Stimulated activated CD8-positive, alpha-beta memory T cell treated with anti-CD3 and anti-CD28 coated beads, Interleukin-7, amount 100 ng/mL, for 24 hours (primary cell): ENCODE measurements at regions not wholly inside any gene's neighbourhood (a gene's known extent, or its start where the extent isn't known, plus 50 kb on each side); places are given as distances from the start of the nearest gene placed in this dataset.
A peak's percentile ranks its signal among the peaks of the same experiment; 100 is the strongest.

ENCODE experiments used
- DNase-seq: peaks from one replicate; pipeline ENCODE4 v3.0.0-alpha.2; 2020; ENCODE audit warnings: low read depth

DNA sequence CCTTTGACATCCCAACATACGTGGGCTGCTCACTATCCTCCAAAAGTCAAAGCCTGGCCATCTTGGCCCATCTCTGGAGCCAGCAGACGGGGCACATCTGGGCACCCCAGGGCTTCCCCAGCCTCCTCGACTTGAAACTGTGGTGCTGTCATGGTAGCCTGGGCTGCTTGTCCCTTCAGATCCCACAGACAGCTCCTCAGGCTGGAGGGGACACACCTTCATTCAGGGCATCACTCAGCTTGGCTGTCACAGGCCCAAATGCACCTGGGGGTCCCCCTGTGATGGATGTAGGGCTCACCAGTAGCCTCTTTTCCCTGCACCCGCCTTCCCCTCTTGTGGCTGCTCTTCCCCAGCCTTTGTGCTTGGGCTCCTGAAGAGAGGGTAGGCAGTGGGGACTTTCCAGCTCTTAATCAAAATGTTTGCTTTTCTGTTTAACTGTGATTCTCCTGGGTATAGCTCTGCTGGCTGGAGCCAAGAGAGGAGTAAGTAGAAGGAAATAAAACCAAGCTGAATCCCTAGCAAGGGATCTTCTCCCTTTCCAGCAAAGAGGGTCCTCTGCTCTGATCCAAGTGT, 92.3 kb downstream of the GYPC start:
- DNase-seq, result no peak

DNA sequence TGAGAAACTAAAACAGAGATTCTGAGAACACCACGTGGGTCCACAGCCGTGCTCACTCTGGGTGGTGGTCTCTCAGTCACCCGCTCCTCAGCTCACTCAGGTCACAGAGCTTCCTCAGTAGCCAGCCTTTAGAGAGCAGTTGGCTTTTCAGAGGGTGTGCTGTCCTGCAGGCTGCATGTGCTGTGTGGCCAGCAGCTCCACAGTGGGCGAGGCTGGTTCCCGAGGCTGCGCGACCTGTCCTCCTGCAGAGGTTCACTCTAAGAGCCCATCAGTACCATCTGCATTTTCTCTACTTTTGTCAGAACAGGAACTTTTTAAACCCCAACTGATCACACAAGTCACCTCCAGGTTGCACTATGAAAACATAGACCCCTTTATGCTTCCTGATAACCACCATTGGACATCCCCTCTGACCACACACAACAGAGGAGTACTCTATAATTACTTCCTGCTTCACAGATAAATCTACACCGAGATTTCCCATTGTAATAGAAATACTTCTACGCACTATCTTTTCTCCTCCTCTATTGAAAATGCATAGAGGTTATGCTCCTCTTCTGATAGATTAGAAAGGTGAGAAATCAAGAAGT, 93.1 kb downstream of the GYPC start:
- no peak for DNase-seq

DNA sequence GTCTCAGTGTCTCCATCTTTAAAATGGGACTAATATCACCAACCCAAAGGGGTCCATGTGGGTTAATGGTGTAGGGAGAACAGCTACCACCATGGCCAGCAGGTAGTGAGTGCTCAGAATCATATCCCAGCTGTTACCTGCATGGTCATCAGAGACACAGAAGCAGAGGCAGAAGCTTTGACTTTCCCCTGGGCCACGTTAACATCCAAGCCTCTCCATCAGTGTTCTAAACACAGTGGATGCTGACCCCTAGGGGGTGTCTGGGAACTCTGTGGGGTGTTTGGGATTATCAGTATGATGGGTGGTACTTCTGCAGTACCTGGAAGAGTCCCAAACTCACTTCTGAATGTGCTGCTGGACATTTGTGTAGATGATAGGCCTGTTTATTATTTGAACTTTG, 93.6 kb downstream of the GYPC start:
- DNase-seq, result no peak

DNA sequence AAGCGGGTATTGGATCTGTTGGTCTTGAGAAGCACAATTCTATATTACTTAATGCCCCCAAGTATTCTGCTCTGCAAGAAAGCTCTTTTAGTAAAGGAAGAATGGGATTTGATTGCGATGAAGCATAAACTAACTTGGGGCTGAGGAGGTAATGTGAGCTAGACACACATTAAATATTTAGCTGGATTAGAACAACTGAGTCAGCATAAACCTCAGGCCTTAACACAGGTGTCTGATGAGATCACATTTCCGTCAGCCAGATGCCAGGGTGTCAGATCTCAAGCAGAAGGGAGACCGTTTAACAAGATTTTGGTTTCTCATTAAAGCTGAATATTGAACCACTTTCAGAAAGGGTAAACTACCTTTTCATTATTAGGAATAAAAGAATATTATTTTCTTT, 94.5 kb downstream of the GYPC start:
- no peak for DNase-seq

DNA sequence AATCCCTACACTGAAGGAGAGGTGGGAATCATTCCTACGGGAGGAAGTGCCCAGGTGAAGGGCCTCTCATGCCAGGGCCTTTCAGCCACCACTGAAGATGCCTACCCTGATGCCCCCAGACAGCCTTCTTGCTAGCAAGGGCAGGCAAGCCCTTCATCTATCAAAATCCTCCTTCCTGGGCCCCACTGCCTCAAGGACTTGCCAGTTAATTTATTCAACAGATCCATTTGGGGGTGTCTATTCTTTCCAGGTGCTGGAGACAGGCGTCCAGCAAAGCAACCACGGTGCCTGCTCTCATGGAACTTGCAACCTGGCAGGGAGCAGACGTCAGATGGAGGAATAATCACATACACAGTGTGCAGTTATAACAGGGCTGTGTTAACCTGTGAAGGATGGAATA, 95.5 kb downstream of the GYPC start:
- no peak for DNase-seq

DNA sequence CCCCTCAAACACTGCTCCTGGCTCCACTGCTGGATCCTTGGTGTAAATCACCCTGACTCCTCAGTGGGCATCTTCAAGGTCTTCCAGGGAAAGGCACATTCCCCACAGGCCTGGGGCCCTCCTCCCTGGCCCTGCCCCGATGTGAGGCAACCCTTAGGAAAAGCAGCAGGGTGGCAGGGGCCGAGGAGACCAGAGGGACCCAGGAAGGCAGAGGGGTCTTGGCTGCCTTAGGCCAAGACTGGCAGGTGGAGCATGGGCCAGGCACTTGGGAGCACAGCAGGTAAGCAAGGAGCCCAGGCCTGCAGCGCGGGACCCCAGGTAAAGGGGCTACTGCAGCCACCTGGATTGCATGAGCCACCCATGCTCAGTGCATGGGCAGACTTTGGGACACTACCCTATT, 96.9 kb downstream of the GYPC start:
- DNase-seq, result no peak

DNA sequence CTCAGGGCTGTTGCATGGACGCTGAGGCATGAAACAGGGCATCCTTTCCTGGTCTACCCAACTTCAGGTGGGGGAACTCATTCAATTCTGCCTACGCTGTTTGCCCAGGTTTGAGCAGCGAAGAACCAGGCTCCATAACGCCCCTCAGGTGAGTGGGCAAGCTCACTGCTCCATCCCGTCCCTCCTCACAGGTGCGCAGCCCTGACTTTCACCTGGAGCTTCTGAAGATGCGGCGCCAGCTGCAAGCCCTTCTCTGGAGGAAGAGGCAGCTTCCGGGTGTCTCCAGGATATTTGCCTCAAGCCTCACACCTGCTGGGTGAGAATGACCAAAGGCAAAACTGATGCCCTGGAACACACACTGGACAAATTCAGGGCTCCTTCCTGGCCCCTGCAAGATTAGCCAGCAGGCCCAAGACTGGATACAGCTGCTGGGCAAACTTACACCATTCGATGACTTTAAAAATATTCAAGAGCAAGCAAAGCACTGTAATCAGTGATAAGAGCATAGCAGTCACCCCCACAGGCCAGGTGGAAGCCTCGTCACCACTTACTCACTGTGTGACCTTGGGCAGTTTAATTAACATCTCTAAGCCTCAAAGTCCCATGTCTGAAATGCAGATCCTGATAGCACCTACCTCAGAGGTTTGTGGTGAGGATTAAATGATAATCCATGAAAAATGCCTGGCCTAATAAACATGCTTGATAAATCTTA, 97.7 kb downstream of the GYPC start:
- DNase-seq, result no peak

DNA sequence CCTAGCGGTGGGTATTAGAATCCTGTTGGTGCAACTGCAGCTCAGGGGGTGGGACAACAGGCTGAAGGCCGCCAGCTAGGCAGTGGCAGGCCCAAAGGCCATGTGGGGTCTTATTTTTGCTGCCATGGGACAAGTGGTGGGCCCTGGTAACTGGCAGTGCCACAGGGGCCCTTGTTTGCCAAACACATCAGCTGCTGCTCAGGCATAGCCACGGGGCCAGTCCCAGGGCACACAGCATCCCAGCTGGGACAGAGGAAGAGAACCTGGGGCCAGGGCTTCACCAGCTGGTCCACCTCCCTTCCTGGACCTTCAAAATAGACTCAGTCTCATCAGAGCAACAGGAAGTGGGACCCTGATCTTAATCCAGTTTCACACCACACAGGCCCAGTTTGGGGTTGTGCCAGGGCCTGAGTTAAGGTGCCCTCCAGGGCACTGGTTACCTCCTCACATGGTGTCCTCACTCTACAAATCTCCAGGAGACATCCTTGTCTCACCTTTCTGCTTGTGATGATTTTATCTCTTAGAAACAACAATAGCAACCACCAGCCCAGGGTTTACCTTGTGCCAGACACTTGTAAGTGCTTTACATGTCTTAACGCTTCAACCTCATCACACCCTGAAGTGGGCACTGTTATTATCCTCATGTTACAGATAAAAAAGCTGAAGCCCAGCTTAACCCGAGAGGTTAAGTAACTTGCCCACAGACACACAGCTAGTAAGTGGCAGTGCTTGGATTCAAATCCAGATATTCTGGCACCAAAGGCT, 98.5 kb downstream of the GYPC start:
- DNase-seq, result no peak

DNA sequence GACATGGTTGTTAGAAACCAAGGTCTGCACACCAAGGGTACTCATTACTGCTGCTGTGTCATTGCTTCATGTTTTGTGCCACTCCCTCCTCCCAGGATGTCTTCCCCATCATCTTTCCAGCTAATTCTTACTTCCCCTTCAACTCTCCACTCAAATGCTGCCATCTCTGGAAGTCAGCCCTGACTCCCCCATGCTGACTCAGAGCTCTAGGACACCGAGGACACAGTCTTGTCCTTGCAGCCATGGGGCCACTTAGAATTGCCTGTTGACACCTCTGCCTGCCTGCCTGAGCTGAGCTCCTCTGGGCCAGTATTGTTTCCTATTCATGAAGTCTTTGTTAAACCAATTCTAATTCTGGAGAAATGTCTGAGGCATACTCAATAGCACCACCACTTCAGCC, 100.2 kb downstream of the GYPC start:
- DNase-seq, result no peak

DNA sequence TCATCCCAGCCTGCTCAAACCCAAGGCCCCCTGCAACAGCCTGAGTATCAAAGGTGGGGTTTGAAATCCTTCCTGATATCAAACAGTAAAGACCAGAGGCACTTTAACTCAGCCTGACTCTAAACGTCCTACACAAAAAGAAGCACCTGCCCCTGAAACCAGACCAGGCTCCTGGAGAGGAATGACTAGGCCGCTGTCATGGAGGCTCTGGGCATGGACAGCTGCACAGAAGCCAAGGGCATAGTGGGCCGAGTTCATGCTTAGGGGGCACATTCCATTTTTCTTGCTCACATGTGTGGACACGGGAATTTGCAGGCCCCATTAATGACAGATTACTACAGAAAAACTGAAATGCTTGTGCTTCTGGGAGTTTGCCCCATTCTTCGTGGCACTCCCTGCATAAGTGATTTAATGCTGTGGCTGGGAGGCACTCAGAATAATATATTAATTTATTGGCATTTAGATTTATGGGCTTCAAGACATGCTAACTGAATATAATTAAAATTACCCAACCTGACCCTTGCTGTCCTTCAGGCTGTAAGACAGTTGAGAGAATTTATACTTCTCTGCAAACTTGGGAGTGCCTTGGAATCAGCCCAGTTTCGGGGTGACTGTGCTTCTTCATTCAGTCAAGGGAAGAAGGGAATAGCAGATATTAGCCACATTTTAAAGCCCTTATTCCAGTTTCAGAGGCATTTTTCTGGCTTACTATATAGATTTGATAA, 105.5 kb downstream of the GYPC start:
- DNase-seq, result no peak

DNA sequence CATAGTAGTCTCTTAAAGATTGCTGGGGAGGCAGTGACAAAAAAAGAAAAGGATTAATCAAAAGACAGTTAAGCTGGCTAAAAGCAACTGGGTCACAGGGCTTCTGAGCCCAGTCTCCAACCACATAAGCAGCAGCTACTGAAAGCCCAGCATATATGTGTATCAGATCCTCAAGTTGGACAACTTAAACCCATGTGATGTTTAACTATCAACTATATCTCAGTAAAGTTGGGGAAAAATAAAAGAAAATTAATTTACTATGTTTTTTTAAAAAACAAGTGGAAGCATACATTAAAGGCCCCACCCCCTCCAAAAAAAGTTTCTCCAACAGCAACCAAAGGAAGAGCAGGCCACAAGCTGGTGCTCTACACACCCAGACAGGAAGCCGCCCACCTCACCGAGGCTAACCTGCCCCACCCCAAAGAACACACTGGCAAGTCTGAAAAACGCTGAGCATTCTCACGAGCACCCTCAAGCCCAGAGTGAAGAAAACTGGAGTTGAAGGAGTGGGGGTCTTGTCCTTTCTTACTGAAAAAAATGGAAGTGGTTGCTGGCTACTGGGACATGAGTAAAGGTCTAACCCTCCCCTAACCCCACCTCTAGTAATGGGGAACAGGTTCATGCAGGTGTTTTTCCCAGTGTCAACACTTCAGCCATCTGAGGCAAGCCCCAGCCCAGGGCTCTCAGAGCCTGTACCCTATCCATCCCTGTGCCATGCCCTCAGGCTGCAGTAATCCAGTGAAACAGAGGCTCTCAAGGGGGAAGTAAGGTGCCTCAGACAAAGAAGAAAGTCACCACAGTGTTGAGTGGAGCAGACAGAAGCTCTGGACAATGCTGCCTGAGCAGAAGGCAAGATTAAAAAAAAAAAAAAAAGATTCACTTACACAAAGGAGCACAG, 106.3 kb downstream of the GYPC start:
- peak; percentile 9 for DNase-seq

DNA sequence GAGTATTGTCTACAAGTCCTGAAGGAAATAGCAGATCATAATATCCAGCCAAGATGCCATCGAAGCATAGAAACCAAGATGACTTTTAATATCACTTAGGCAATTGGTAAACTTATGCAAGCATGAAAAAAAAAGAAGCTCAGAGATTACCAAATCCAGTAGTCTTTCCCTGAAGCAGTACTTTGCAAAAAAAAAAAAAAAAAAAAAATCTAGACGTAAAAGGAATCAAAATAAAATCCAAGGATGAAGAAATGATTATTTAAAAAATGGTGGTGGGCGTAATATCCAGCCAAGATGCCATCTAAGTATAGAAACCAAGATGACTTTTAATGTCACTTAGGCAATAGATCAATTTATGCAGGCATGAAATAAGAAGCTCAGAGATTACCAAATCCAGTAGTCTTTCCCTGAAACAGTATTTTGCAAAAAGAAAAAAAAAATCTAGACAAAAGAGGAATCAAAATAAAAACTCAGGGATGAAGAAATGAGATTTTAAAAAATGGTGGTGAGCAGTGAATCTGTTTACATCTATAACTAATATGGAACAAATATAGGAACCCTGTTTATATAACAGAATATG, 108.8 kb downstream of the GYPC start:
- no peak for DNase-seq

DNA sequence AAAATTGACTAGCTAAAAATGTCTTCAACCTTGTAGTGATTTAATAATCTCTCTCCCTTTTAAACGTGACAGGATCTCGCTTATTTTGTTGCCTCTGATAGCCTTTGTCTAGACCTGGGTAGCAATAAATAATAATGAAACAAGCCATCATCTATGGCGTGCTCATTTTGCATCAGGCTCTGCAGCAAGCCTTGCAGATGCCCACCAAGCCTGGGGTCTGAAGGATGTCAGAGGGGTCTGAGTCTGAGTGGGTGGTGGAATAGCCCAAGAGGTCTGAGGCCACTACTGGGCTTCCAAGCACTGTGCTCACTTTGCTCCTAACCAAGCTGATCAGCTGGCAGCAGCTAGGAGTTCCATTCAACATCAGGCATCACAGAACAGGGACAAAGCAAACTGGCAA, 109.4 kb downstream of the GYPC start:
- no peak for DNase-seq

DNA sequence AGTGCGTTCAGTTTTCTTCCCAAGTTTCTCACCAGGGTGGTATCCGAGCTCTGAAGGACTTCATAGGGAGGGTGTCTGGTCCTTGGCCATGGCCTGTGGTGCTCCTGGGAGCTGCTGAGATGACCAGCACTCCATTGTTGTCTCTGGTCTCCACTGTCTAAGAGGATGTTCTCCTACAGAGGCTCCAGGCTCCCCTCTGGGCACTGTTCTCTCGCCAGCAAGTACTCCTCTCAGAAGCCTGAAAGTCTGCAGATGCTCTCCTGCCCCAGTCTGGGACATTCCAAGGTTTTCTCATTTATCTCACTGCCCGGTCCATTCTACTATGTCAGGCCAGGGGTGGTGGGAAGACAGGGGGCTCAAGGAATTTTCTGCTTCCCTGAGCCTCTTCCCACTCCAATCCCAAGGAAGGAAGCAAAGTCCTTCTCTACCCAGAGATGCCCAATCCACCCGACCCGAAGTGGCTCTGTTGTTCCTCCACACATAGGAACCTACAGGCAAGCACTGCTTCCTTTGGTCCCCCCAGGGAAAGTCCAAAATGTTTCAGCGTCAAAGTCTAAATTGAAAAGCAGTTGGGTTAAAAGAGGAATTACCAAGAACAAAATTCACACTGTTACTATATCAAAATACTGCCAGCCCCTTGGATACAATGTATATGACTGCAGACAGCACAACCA, 110.5 kb downstream of the GYPC start:
- DNase-seq, result no peak

DNA sequence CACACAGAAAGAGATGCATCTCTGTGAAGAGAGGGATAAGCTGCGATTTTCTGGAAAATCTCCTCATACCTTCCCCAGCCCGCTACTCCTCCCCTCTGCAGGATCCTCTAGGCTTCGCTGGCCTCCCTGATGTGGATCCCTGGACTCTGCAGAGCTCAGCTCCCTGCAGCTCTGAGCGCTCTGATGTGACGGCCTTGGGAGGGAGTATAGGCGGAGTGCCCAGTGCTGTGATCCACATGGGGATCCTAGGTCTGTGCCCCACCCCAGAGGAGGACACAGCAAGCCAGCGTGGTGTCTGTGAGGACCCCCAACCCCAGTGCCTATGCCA, 111.0 kb downstream of the GYPC start:
- DNase-seq, result no peak

DNA sequence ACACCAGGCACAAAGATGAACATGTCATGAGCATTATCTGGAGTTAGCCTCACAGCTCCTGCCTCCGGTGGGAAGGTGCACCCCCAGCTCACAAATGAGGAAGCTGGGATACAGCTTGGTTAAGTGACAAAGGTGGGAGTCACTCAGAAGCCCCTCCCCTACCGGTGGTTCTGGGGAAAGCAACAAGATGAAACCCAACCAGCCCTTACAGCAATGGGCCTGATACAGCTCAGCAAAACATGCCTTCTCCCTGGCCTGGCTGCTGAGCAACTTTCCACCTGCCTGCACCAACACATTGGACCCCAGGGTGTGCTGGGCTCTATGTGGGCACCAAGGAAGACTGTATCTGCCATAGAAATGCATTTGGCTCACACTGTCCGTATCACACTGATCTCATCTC, 113.2 kb downstream of the GYPC start:
- no peak for DNase-seq

DNA sequence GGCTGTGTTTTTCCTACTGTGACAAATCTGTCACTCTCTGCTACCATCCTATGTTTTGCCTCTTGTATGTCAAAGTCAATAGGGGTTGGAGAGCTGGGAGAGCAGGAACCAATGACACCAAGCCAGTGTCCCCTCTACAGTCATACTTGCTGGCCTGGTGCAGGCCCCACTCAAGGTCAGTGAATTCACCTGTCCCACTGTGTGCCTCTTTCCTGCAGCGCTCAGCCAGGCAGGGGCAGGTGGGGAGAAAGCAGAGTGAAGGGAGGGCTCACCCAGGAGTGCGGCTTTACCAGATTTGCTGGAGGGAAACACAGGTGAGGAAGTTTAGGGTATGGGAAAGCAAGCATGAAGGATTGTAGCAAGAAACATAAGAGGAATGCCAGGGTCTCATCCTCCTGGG, 114.5 kb downstream of the GYPC start:
- no peak for DNase-seq

DNA sequence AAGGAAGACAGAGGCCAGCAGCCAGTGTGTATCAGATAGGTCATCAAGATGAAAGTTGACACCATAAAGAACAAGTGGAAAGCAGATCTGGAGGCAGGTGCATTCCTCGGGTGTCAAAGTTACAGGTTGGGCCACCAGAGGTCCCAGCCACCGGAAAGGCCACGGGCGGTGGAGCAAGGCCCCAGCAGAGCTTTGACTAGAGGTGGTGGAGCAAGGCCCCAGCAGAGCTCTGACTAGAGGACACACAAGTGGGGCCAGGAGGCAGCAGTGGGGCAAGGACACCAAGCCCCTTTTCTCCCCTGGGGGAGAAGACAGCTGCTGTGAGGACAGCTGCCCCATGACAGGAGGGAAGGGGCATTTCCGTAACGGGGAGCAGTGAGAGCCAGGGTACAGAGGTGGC, 115.1 kb downstream of the GYPC start:
- DNase-seq, result no peak

DNA sequence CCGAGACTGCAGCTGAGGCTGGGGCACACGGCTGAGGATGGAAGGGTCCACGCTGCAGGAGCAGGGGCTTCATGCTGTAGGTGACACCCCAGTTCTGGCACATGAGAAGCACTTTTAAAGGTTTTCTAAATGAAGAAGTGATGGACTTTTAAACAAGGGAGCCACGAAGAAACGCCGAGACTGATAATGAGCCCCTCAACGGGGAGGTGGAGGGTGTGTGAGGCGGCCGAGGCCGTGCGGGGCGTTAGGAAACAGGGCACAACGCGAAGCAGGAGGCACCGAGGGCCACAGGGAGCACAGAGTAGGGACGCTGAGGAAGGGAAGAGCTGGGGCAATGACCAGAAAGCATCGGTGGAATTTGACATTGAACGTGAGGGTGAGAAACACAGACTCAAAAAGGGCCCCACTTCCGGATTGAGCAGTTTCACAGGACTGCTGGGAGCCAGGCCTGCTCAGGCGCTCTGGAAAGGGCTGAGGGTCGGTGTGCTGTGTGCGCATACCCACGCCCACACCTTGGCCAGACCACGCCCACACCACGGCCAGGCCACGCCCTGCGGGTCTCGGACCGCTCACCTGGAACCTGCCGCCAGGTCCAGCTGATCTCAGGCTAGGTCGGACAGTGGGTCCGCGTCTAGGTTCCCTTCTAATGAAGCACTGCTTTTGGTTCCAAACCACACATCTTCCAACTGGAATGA, 115.7 kb downstream of the GYPC start:
- no peak for DNase-seq

DNA sequence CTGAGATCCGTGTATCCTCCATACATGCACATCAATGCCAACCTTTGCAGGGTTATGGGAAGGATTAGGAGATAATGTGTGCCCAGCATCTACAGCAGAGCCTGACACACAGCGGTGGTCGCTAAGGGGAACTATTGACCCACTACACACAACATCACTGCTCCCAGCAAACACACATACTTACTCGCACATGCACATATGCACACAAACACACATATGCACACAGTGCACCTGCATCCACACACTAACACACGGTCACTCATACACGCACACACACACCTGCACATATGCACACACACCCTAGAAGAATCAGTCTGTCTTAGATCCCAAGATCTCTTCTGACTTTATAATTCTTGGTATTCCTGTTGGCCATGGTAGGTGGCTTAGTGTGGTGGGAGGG, 118.3 kb downstream of the GYPC start:
- DNase-seq, result no peak
